Smooth muscle cell (in vitro differentiated cells): ENCODE measurements at regions not wholly inside any gene's neighbourhood (a gene's known extent, or its start where the extent isn't known, plus 50 kb on each side); places are given as distances from the start of the nearest gene placed in this dataset.

Experiments used
- DNase-seq: peaks from one replicate; lab custom pipeline; 2025; ENCODE audit not compliant: unreplicated experiment; lab: John Stamatoyannopoulos, UW
- H2AFZ ChIP-seq: fragments of 200-600 bp; sonication (generic); 2 replicates; pipeline ENCODE4 v1.6.0; 2016; ENCODE audit warnings: antibody characterized with exemption, low read depth, mild to moderate bottlenecking
- H3F3A ChIP-seq: fragments of 200-600 bp; sonication (generic); 2 replicates; pipeline ENCODE4 v1.6.0; 2017; ENCODE audit warnings: antibody characterized with exemption, low read depth
- H3K27ac ChIP-seq: fragments of 200-600 bp; sonication (generic); 2 replicates; pipeline ENCODE4 v1.5.1; 2016; ENCODE audit warnings: low read depth, mild to moderate bottlenecking
- H3K27me3 ChIP-seq: fragments of 200-600 bp; sonication (generic); 2 replicates; pipeline ENCODE4 v1.6.1; 2016; ENCODE audit warnings: low read depth, mild to moderate bottlenecking
- H3K36me3 ChIP-seq: fragments of 200-600 bp; sonication (generic); 2 replicates; pipeline ENCODE4 v1.5.1; 2016; ENCODE audit warnings: low read depth
- H3K4me1 ChIP-seq: fragments of 200-600 bp; sonication (generic); 2 replicates; pipeline ENCODE4 v1.5.1; 2016; ENCODE audit warnings: low read depth
- H3K4me2 ChIP-seq: fragments of 200-600 bp; sonication (generic); 2 replicates; pipeline ENCODE4 v1.6.0; 2016; ENCODE audit warnings: mild to moderate bottlenecking
- H3K4me3 ChIP-seq: fragments of 200-600 bp; sonication (generic); 2 replicates; pipeline ENCODE4 v1.5.1; 2016; ENCODE audit warnings: mild to moderate bottlenecking
- H3K79me2 ChIP-seq: fragments of 200-600 bp; sonication (generic); 2 replicates; pipeline ENCODE4 v1.6.0; 2016; ENCODE audit warnings: low read depth, mild to moderate bottlenecking
- H3K9ac ChIP-seq: fragments of 200-600 bp; sonication (generic); 2 replicates; pipeline ENCODE4 v1.6.0; 2016; ENCODE audit warnings: low read depth
- H3K9me3 ChIP-seq: fragments of 200-600 bp; sonication (generic); replicated peaks from 2 replicates; pipeline ENCODE4 v1.5.1; 2016; ENCODE audit warnings: low read depth
- H4K20me1 ChIP-seq: fragments of 200-600 bp; sonication (generic); 2 replicates; pipeline ENCODE4 v1.6.0; 2016; ENCODE audit warnings: low read depth
- WGBS: methylation state at CpG from one replicate; pipeline ENCODE4 v1.1.7; 2016; ENCODE audit warnings: low lambda C conversion rate; 5-methylcytosine and 5-hydroxymethylcytosine counted together
- TF ChIP-seq, protein P1 (sequence below): fragments of 200-600 bp; sonication (generic); IDR thresholded peaks from 2 replicates; pipeline ENCODE4 v1.5.1; 2017; ENCODE audit warnings: borderline replicate concordance, mild to moderate bottlenecking, antibody characterized with exemption; ENCODE audit not compliant: insufficient read depth, poor library complexity, severe bottlenecking

DNA sequence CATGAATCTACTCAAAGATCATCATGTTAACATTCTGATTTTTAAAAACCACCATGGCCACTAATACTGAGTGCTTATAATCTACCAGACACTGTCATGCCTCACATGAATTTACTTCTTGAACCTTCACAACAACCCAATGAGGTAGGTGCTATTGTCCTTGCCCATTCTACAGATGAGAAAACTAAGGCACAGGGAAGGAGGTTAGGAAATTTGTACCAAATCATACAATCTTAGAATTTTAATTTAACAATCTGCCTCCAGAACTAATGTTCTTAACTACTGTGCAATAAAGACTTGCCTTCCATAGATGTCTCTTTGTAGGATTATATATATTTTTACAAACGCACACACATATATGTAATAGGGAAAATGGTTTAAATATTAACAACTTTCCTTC is 269.5 kb downstream of the ALDH8A1 start:
- WGBS = 98% methylated on average over 1 of the region's 1 CpG
- H4K20me1 ChIP-seq = no peaks in the 10 kb centered on the region
- no peak overlapping the region for H3K4me3 ChIP-seq
- H3K9ac ChIP-seq = no peak overlapping the region
- no peak overlapping the region for H2AFZ ChIP-seq
- no peaks in the 10 kb centered on the region for H3K27me3 ChIP-seq
- no peak overlapping the region for H3K27ac ChIP-seq
- no peaks in the 10 kb centered on the region for H3K4me1 ChIP-seq
- H3K9me3 ChIP-seq = no peaks in the 10 kb centered on the region
- TF ChIP-seq, protein P1, sequence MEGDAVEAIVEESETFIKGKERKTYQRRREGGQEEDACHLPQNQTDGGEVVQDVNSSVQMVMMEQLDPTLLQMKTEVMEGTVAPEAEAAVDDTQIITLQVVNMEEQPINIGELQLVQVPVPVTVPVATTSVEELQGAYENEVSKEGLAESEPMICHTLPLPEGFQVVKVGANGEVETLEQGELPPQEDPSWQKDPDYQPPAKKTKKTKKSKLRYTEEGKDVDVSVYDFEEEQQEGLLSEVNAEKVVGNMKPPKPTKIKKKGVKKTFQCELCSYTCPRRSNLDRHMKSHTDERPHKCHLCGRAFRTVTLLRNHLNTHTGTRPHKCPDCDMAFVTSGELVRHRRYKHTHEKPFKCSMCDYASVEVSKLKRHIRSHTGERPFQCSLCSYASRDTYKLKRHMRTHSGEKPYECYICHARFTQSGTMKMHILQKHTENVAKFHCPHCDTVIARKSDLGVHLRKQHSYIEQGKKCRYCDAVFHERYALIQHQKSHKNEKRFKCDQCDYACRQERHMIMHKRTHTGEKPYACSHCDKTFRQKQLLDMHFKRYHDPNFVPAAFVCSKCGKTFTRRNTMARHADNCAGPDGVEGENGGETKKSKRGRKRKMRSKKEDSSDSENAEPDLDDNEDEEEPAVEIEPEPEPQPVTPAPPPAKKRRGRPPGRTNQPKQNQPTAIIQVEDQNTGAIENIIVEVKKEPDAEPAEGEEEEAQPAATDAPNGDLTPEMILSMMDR = no peak
- H3K36me3 ChIP-seq = no peaks in the 10 kb centered on the region
- no peak overlapping the region for H3K4me2 ChIP-seq
- no peaks in the 10 kb centered on the region for H3K79me2 ChIP-seq
- no peaks in the 10 kb centered on the region for H3F3A ChIP-seq
- DNase-seq = no peak

DNA sequence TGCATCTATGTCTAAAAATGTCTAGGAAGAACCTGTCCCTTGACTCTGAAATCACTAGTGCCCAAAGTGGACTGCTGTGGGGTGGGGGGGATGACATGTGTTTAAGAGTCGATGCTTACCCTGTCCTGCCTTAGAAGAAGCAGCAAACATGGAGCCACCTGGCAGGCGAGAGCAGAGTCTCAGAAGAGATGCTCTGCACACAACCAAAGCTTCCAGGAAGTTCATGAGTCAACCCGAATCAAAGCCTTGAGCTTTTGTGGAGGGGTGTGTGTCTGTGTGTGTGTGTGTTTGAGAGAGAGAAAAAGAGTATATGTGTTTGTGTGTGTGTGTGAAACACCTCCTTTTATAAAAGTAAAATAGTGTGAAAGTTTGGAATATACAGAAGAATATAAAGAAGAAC is 269.9 kb downstream of the ALDH8A1 start:
- Histone ChIP-seq H3K4me2 (no peak overlapping the region), H3K9ac (no peak overlapping the region), H3K27ac (no peak overlapping the region), H3K4me3 (no peak overlapping the region), H3F3A (no peaks in the 10 kb centered on the region), H3K4me1 (no peaks in the 10 kb centered on the region), H2AFZ (no peak overlapping the region), H3K27me3 (no peaks in the 10 kb centered on the region), H4K20me1 (no peaks in the 10 kb centered on the region), H3K9me3 (no peaks in the 10 kb centered on the region), H3K79me2 (no peaks in the 10 kb centered on the region), H3K36me3 (no peaks in the 10 kb centered on the region)
- no peak for DNase-seq
- TF ChIP-seq, protein P1 = no peak
- WGBS = 88% methylated on average over 3 of the region's 3 CpGs

DNA sequence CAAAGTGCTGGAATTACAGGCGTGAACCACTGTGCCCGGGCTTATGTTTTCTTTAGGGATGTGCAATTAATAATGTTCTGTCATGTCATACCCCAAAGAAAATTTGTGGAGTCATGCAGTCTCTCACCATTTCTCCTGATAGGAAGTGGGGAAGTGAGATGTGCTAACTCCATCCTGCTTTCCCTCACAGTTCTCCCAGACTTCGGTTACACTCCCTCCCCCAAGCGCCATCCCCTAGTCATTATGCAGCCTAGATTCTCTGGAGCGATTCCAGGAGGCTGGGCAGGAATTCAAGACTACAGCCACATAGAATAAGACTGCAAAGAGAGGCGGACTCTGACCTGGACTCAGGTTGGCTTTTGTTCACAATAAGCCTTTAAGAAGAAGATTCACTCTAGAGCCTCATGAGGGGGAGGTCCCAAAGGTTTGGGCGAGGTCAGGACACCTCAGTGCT is 271.4 kb downstream of the ALDH8A1 start:
- 85% methylated on average over 7 of the region's 7 CpGs for WGBS
- Histone ChIP-seq H4K20me1 (no peaks in the 10 kb centered on the region), H3K36me3 (no peaks in the 10 kb centered on the region), H3F3A (no peaks in the 10 kb centered on the region), H3K4me3 (no peak overlapping the region), H3K9ac (no peak overlapping the region), H3K27me3 (no peaks in the 10 kb centered on the region), H3K79me2 (no peaks in the 10 kb centered on the region), H3K27ac (no peak overlapping the region), H2AFZ (no peak overlapping the region), H3K4me1 (no peaks in the 10 kb centered on the region), H3K4me2 (no peak overlapping the region), H3K9me3 (no peaks in the 10 kb centered on the region)
- no peak for DNase-seq
- TF ChIP-seq, protein P1 = no peak
